Ovary (tissue), 3 donors: ENCODE measurements at regions not wholly inside any gene's neighbourhood (a gene's known extent, or its start where the extent isn't known, plus 50 kb on each side); places are given as distances from the start of the nearest gene placed in this dataset.

Experiments
- CTCF ChIP-seq, 3 donors: fragments of 450-650 bp in 2 of 3; fragments of 200-600 bp in 1 of 3; IDR thresholded peaks; one replicate each; pipeline versions ENCODE4 v1.5.1 to v1.8.0; 2016 to 2022; ENCODE audit warnings: antibody characterized with exemption in 3 of 3, mild to moderate bottlenecking in 1 of 3
- EP300 ChIP-seq: sonication (generic); formaldehyde crosslinking; IDR thresholded peaks from one replicate; pipeline ENCODE4 v1.6.1; 2017; ENCODE audit warnings: antibody characterized with exemption
- POLR2A ChIP-seq: fragments of 450-650 bp; IDR thresholded peaks from one replicate; pipeline ENCODE4 v1.6.1; 2017; ENCODE audit warnings: antibody characterized with exemption, mild to moderate bottlenecking, moderate library complexity
- donor health status: DM: no; HTN: no; CAD: no.

DNA sequence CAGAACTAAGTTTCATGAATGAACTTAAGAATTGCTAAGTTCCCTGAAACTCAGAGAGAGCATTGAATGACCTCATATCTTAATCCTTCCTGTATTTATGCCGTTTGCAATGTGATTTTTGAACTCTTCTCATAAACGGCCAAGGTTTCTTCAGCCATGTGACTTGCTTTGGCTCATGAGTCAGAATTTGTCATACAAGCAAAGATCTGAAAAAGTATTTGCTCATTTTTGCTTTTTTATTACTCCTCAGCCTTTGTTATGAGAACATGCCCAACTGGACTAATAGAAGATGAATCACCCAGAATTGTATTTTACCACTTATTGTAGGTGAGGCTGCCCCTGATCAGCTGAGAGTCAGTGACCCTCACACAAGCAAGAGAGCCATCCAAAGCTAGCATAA, 693.8 kb downstream of the BCL11B start:
- TF ChIP-seq CTCF (IDR thresholded peaks at IDR 0.05) (no peak), EP300 (no peak), POLR2A (no peak)
